Mesothelial cell of epicardium (in vitro differentiated cells): ENCODE measurements at regions not wholly inside any gene's neighbourhood (a gene's known extent, or its start where the extent isn't known, plus 50 kb on each side); places are given as distances from the start of the nearest gene placed in this dataset.
"Not testable (repeated sequence)": the region's sequence is repeated elsewhere in the genome, so short reads cannot be mapped to it uniquely, and the experiment has no call there.

Experiments used
- DNase-seq, 2 experiments: peaks; one replicate each; pipeline ENCODE4 v3.0.0; 2021; ENCODE audit warnings: low spot score in 2 of 2; ENCODE audit not compliant: unreplicated experiment in 2 of 2
- H3K27ac Mint-ChIP-seq: 2 replicates; pipeline ENCODE4 v1.8.0; 2021; ENCODE audit warnings: mixed read lengths
- H3K27me3 Mint-ChIP-seq: 2 replicates; pipeline ENCODE4 v1.8.0; 2021; ENCODE audit warnings: low read depth, mixed read lengths
- H3K36me3 Mint-ChIP-seq: 2 replicates; pipeline ENCODE4 v1.8.0; 2021; ENCODE audit warnings: mixed read lengths
- H3K4me1 Mint-ChIP-seq: 2 replicates; pipeline ENCODE4 v1.8.0; 2021; ENCODE audit warnings: mixed read lengths
- H3K4me3 Mint-ChIP-seq: 2 replicates; pipeline ENCODE4 v1.8.0; 2021; ENCODE audit warnings: mild to moderate bottlenecking, moderate library complexity, mixed read lengths
- H3K9me3 Mint-ChIP-seq: 2 replicates; pipeline ENCODE4 v1.8.0; 2021; ENCODE audit warnings: mixed read lengths
- CTCF ChIP-seq: fragments of 200-600 bp; sonication (generic); IDR thresholded peaks from one replicate; pipeline ENCODE4 v1.5.0; 2021; ENCODE audit warnings: antibody characterized with exemption; ENCODE audit not compliant: unreplicated experiment

GRCh38 chr3:194957743-194958240 is 272.1 kb downstream of the FAM43A start:
- H3K4me3 Mint-ChIP-seq: no peak overlapping the region
- H3K36me3 Mint-ChIP-seq: no peaks in the 10 kb centered on the region
- H3K4me1 Mint-ChIP-seq: peaks cover 3% of the 10 kb centered on the region
- H3K27me3 Mint-ChIP-seq: no peaks in the 10 kb centered on the region
- DNase-seq: no peak
- H3K9me3 Mint-ChIP-seq: no peaks in the 10 kb centered on the region
- H3K27ac Mint-ChIP-seq: no peak overlapping the region
- no peak for TF ChIP-seq CTCF

- Mint-ChIP-seq H3K27ac (no peak overlapping the region), H3K9me3 (no peaks in the 10 kb centered on the region), H3K36me3 (no peaks in the 10 kb centered on the region), H3K27me3 (no peaks in the 10 kb centered on the region), H3K4me1 (no peaks in the 10 kb centered on the region), H3K4me3 (no peak overlapping the region)
- TF ChIP-seq CTCF: no peak
- DNase-seq: no peak
These were observed 273.5 kb downstream of the FAM43A start for GRCh38 chr3:194959217-194959616.

GRCh38 chr3:194959666-194960065 is 274.0 kb downstream of the FAM43A start:
- H3K27me3 Mint-ChIP-seq, H3K9me3 Mint-ChIP-seq: not testable (repeated sequence)

GRCh38 chr3:194960446-194961032 is 274.9 kb downstream of the FAM43A start:
- Mint-ChIP-seq H3K27me3 (no peaks in the 10 kb centered on the region), H3K27ac (no peak overlapping the region), H3K4me3 (no peak overlapping the region), H3K36me3 (no peaks in the 10 kb centered on the region), H3K4me1 (no peaks in the 10 kb centered on the region), H3K9me3 (no peaks in the 10 kb centered on the region)
- DNase-seq: no peak
- no peak for TF ChIP-seq CTCF

More at GRCh38 chr3:194959666-194960065, 274.0 kb downstream of the FAM43A start:
- not testable (repeated sequence) for H3K4me1 Mint-ChIP-seq, H3K36me3 Mint-ChIP-seq, DNase-seq, H3K4me3 Mint-ChIP-seq, H3K27ac Mint-ChIP-seq

GRCh38 chr3:194961149-194961548 is 275.5 kb downstream of the FAM43A start:
- no peak for DNase-seq
- Mint-ChIP-seq H3K36me3 (no peaks in the 10 kb centered on the region), H3K9me3 (no peaks in the 10 kb centered on the region), H3K27me3 (no peaks in the 10 kb centered on the region), H3K4me3 (no peak overlapping the region), H3K27ac (no peak overlapping the region), H3K4me1 (no peaks in the 10 kb centered on the region)
- TF ChIP-seq CTCF: no peak

- DNase-seq: no peak
- H3K4me1 Mint-ChIP-seq: no peaks in the 10 kb centered on the region
- no peaks in the 10 kb centered on the region for H3K27me3 Mint-ChIP-seq
- TF ChIP-seq CTCF: no peak
- H3K9me3 Mint-ChIP-seq: no peaks in the 10 kb centered on the region
- H3K4me3 Mint-ChIP-seq: no peak overlapping the region
- H3K36me3 Mint-ChIP-seq: no peaks in the 10 kb centered on the region
- no peak overlapping the region for H3K27ac Mint-ChIP-seq
These were observed 275.9 kb downstream of the FAM43A start for GRCh38 chr3:194961571-194961970.
